ENCODE measurements at regions not wholly inside any gene's neighbourhood (a gene's known extent, or its start where the extent isn't known, plus 50 kb on each side); places are given as distances from the start of the nearest gene placed in this dataset.

DNA sequence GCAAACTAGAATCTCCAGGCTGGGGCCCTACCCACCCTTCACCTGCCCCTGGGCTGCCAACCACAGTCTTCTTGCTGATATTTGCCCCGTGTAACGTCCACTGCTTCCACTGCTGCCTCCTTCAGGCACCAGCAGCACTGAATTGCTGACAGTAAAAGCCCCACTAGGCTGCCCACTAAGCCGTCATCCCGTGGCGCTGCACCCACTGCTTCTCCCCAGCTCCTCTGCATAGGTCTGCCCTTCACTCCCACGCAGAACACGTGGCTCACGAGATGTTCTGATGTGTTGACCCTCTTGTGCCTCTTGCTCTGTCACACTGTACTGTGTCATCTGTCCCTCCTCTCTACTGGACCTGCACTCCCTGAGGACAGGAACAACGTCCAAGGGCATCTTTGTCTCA, 86.3 kb upstream of the HIVEP1 start:
- TF ChIP-seq, protein P1, sequence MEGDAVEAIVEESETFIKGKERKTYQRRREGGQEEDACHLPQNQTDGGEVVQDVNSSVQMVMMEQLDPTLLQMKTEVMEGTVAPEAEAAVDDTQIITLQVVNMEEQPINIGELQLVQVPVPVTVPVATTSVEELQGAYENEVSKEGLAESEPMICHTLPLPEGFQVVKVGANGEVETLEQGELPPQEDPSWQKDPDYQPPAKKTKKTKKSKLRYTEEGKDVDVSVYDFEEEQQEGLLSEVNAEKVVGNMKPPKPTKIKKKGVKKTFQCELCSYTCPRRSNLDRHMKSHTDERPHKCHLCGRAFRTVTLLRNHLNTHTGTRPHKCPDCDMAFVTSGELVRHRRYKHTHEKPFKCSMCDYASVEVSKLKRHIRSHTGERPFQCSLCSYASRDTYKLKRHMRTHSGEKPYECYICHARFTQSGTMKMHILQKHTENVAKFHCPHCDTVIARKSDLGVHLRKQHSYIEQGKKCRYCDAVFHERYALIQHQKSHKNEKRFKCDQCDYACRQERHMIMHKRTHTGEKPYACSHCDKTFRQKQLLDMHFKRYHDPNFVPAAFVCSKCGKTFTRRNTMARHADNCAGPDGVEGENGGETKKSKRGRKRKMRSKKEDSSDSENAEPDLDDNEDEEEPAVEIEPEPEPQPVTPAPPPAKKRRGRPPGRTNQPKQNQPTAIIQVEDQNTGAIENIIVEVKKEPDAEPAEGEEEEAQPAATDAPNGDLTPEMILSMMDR (IDR thresholded peaks at IDR 0.05; ENCODE audit: low read depth, low read length): no peak
- TF ChIP-seq EZH2phosphoT487 (IDR thresholded peaks at IDR 0.05; ENCODE audit: low read depth): no peak
